ENCODE measurements at regions not wholly inside any gene's neighbourhood (a gene's known extent, or its start where the extent isn't known, plus 50 kb on each side); places are given as distances from the start of the nearest gene placed in this dataset.

DNA sequence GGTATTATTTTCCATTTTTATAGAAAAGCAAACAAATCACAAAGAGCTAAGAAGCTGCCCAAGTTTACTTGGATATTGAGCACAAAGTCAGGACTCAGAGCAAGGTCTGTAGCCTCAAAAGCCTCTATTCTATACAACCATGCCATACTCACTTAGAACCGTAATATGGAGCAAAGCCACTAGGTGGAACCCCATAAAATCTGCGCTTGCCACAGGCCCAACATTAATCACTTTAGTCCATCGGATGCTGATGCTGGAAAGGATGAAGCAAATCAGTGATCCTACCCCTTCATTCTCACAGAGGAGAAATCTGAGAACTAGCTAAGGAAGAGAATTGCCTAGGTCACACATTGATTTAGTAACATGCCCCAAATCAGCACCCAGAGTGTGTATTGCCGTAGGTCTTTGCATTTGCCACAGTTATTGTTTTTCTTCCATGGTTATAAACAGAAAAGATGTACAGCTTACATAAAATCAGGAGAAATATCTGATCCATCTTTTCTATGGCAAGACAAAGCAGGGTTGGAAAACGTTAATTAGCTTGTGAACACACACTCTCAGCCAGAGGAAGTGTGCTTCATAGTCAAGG lies 56.7 kb upstream of the RAB38 start:
- DNase-seq, result peak; percentile 1

DNA sequence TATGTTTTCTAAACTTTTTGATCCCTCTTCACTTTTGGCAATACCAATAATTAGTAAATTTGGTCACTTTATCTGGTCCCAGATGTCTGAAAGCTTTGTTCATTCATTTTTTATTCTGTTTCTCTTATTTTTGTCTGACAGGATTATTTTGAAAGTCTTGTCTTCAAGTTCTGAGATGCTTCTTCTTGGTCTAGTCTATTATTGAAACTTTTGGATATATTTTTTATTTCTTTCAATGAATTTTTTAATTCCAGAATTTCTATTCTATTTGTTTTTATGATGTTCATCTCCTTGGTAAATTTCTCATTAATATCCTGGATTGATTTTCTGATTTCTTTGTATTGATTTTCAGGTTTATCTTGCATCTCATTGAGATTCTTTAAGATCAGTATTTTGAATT lies 54.1 kb upstream of the RAB38 start:
- no peak for DNase-seq

Measured in NCI-H2171 treated with DMSO at 0.1 percent for 48 hours (cell line).